PC-9 (cell line): ENCODE measurements at regions not wholly inside any gene's neighbourhood (a gene's known extent, or its start where the extent isn't known, plus 50 kb on each side); places are given as distances from the start of the nearest gene placed in this dataset.

Experiments used
- BruUV-seq: library from RNA; stranded (reverse); fragments of 400-500 nt; replicated peaks from 2 replicates; lab custom pipeline; 2021; lab: Mats Ljungman, UMichigan
- CTCF ChIA-PET: fragments of 300-600 bp; sonication (Branson Sonifier 250); formaldehyde crosslinking; loops from one replicate; lab custom pipeline; 2022; ENCODE audit warnings: antibody characterized with exemption; lab: Charles Lee
- POLR2A ChIA-PET: fragments of 300-600 bp; sonication (Branson Sonifier 250); formaldehyde crosslinking; loops from one replicate; lab custom pipeline; 2022; ENCODE audit warnings: antibody characterized with exemption; ENCODE audit not compliant: unreplicated experiment; lab: Charles Lee
- DNase-seq, 2 experiments: peaks; one replicate each; pipeline versions ENCODE4 v3.0.0 to v3.0.0-alpha.2; 2015 to 2022; ENCODE audit warnings: mixed read lengths in 1 of 2
- H2AFZ ChIP-seq: fragments of 200-600 bp; sonication (generic); 2 replicates; pipeline ENCODE4 v1.8.1; 2017; ENCODE audit warnings: antibody characterized with exemption
- H3F3A ChIP-seq: fragments of 200-600 bp; sonication (generic); 2 replicates; pipeline ENCODE4 v1.8.1; 2017; ENCODE audit warnings: antibody characterized with exemption, mild to moderate bottlenecking, low read depth; ENCODE audit not compliant: insufficient read depth
- H3K27ac ChIP-seq: fragments of 200-600 bp; sonication (generic); 2 replicates; pipeline ENCODE4 v1.6.1; 2016; ENCODE audit warnings: mixed run types
- H3K27me3 ChIP-seq: fragments of 200-600 bp; sonication (generic); 2 replicates; pipeline ENCODE4 v1.6.1; 2016; ENCODE audit warnings: low read depth, mixed run types; ENCODE audit not compliant: insufficient read depth
- H3K36me3 ChIP-seq: fragments of 200-600 bp; sonication (generic); 2 replicates; pipeline ENCODE4 v1.6.1; 2016; ENCODE audit warnings: low read depth, mixed run types
- H3K4me1 ChIP-seq: fragments of 200-600 bp; sonication (generic); replicated peaks from 2 replicates; pipeline ENCODE4 v1.6.1; 2016; ENCODE audit warnings: mixed run types; ENCODE audit not compliant: insufficient read depth
- H3K4me2 ChIP-seq: fragments of 200-600 bp; sonication (generic); 2 replicates; pipeline ENCODE4 v1.6.1; 2017; ENCODE audit warnings: mixed run types
- H3K4me3 ChIP-seq: fragments of 200-600 bp; sonication (generic); 2 replicates; pipeline ENCODE4 v1.6.1; 2016; ENCODE audit warnings: mixed run types
- H3K79me2 ChIP-seq: fragments of 200-600 bp; sonication (generic); 2 replicates; pipeline ENCODE4 v1.6.1; 2017; ENCODE audit warnings: low read depth, mixed run types
- H3K9me2 ChIP-seq: fragments of 200-600 bp; sonication (generic); 2 replicates; pipeline ENCODE4 v1.8.1; 2017; ENCODE audit warnings: mild to moderate bottlenecking; ENCODE audit not compliant: insufficient read depth
- H3K9me3 ChIP-seq: fragments of 200-600 bp; sonication (generic); 2 replicates; pipeline ENCODE4 v1.8.1; 2016; ENCODE audit warnings: low read depth; ENCODE audit not compliant: insufficient read depth
- H4K20me1 ChIP-seq: fragments of 200-600 bp; sonication (generic); 2 replicates; pipeline ENCODE4 v1.8.1; 2017; ENCODE audit not compliant: insufficient read depth
- CTCF ChIP-seq: fragments of 200-600 bp; sonication (generic); conservative IDR thresholded peaks from 2 replicates; pipeline ENCODE4 v1.6.1; 2017; ENCODE audit warnings: mixed run types, antibody characterized with exemption, mild to moderate bottlenecking, moderate library complexity
- EZH2 ChIP-seq: fragments of 200-600 bp; sonication (generic); IDR thresholded peaks from 2 replicates; pipeline ENCODE4 v1.8.0; 2017; ENCODE audit warnings: antibody characterized with exemption, low read depth
- intact Hi-C: fragments of 100-400 bp; cut with micrococcal nuclease; formaldehyde crosslinking; loops from one replicate; pipeline ENCODE4 v1.10.0; 2022; ENCODE audit not compliant: unreplicated experiment

GRCh38 chr6:86526238-86526637, 411.1 kb upstream of the HTR1E start:
- no peaks in the 10 kb centered on the region for H3K36me3 ChIP-seq
- no peaks in the 10 kb centered on the region for H3K79me2 ChIP-seq
- DNase-seq = no peak
- H3K27ac ChIP-seq = no peak overlapping the region
- no peak overlapping the region for H2AFZ ChIP-seq
- no peaks in the 10 kb centered on the region for H3K4me1 ChIP-seq
- TF ChIP-seq EZH2 (no peak), CTCF (no peak)
- H3K4me2 ChIP-seq = no peak overlapping the region
- H3K9me2 ChIP-seq = no peaks in the 10 kb centered on the region
- POLR2A ChIA-PET = no interaction called here
- no peaks in the 10 kb centered on the region for H3K27me3 ChIP-seq
- BruUV-seq = no TSS peak
- CTCF ChIA-PET = interaction anchor here (0.5 kb wide), 1 partner anchor 1395 kb away, joined by 3 read pairs; no protein-coding TSS in a partner anchor
- no peaks in the 10 kb centered on the region for H3K9me3 ChIP-seq
- no peak overlapping the region for H3K4me3 ChIP-seq
- intact Hi-C loops = no loop called here
- H3F3A ChIP-seq = no peaks in the 10 kb centered on the region
- H4K20me1 ChIP-seq = no peaks in the 10 kb centered on the region

GRCh38 chr6:86516087-86516486, 421.2 kb upstream of the HTR1E start:
- H3K9me3 ChIP-seq = no peaks in the 10 kb centered on the region
- BruUV-seq = no TSS peak
- intact Hi-C loops = no loop called here
- POLR2A ChIA-PET = no interaction called here
- no peaks in the 10 kb centered on the region for H3K9me2 ChIP-seq
- no peak overlapping the region for H3K27ac ChIP-seq
- H3K4me1 ChIP-seq = no peaks in the 10 kb centered on the region
- no peaks in the 10 kb centered on the region for H3K36me3 ChIP-seq
- CTCF ChIA-PET = no interaction called here
- TF ChIP-seq EZH2 (no peak), CTCF (no peak)
- H2AFZ ChIP-seq = no peak overlapping the region
- H3F3A ChIP-seq = no peaks in the 10 kb centered on the region
- H4K20me1 ChIP-seq = no peaks in the 10 kb centered on the region
- no peak overlapping the region for H3K4me3 ChIP-seq
- DNase-seq = no peak
- no peaks in the 10 kb centered on the region for H3K27me3 ChIP-seq
- no peaks in the 10 kb centered on the region for H3K79me2 ChIP-seq
- H3K4me2 ChIP-seq = no peak overlapping the region

GRCh38 chr6:86511962-86512361, 425.4 kb upstream of the HTR1E start:
- no peaks in the 10 kb centered on the region for H4K20me1 ChIP-seq
- no peaks in the 10 kb centered on the region for H3K27me3 ChIP-seq
- no peak for DNase-seq
- no peaks in the 10 kb centered on the region for H3F3A ChIP-seq
- no TSS peak for BruUV-seq
- POLR2A ChIA-PET = no interaction called here
- no peaks in the 10 kb centered on the region for H3K36me3 ChIP-seq
- H3K9me3 ChIP-seq = no peaks in the 10 kb centered on the region
- H3K4me2 ChIP-seq = no peak overlapping the region
- H3K27ac ChIP-seq = no peak overlapping the region
- H3K79me2 ChIP-seq = no peaks in the 10 kb centered on the region
- no peaks in the 10 kb centered on the region for H3K4me1 ChIP-seq
- H2AFZ ChIP-seq = no peak overlapping the region
- no peak for TF ChIP-seq EZH2
- TF ChIP-seq CTCF = no peak
- intact Hi-C loops = no loop called here
- H3K4me3 ChIP-seq = no peak overlapping the region
- CTCF ChIA-PET = no interaction called here
- H3K9me2 ChIP-seq = no peaks in the 10 kb centered on the region
